ENCODE measurements at regions not wholly inside any gene's neighbourhood (a gene's known extent, or its start where the extent isn't known, plus 50 kb on each side); places are given as distances from the start of the nearest gene placed in this dataset.
A peak's percentile ranks its signal among the peaks of the same experiment; 100 is the strongest.
"Not testable (repeated sequence)": the region's sequence is repeated elsewhere in the genome, so short reads cannot be mapped to it uniquely, and the experiment has no call there.

DNA sequence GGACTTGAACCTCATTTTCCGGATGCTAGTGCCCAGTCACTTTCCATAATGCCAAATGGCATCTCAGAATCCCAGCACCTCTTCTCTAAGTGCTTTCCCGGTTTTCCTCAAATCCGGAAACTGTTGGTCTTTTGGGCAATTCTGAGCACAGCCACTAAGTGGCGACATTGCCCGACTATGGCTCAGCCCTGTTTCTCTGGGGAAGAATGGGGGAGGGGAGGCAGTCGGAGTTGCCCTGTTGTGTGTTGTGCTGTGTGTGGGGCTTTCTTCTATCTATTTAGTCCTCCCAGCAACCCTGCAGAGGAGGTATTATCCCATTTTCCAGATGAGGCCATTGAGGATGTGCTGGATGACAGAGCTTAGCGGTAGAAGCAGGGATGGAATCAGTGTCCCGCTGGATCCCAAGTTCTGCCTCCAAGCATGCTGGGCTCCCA lies 175.0 kb downstream of the FCRL5 start:
- not testable (repeated sequence) for H3K4me3 Mint-ChIP-seq

DNA sequence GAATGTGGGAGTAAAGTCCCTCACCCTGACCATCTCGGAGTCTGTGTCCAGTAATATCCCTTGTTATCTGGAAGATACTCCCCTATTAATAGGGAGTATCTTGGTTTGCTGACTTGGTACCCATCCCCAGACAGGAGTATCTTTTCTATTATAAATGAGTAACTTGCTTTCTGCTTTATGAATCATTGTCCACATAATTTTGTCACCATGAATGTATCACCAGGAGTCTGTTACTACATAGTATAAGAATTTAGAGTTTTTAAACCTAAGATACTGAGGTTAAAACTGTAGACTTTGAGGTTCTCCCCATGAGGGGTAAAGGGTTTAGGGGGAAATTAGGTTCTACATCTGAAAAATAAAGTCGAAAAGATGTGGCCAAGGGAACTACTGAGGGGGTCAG lies 175.6 kb downstream of the FCRL5 start:
- no peaks in the 10 kb centered on the region for H3K9me3 Mint-ChIP-seq
- no peak for DNase-seq
- H3K4me3 Mint-ChIP-seq, result no peak overlapping the region
- H3K27me3 Mint-ChIP-seq (ENCODE audit: low read depth), result peaks cover 31% of the 10 kb centered on the region
- CTCF ChIA-PET, result no interaction called here
- H3K36me3 Mint-ChIP-seq (ENCODE audit: low read depth), result no peaks in the 10 kb centered on the region
- H3K27ac Mint-ChIP-seq, result no peak overlapping the region
- intact Hi-C loops (cut with micrococcal nuclease), result loop anchor here (1.0 to 10.0 kb wide), 3 partner anchors 114 to 748 kb away; a partner anchor contains a TSS
- H3K4me1 Mint-ChIP-seq (ENCODE audit: low read depth), result no peaks in the 10 kb centered on the region

More for the DNA sequence above, 175.0 kb downstream of the FCRL5 start:
- H3K27ac Mint-ChIP-seq; H3K36me3 Mint-ChIP-seq (ENCODE audit: low read depth); H3K4me1 Mint-ChIP-seq (ENCODE audit: low read depth); H3K9me3 Mint-ChIP-seq: not testable (repeated sequence)
- H3K27me3 Mint-ChIP-seq (ENCODE audit: low read depth), result peaks cover 31% of the 10 kb centered on the region
- peak; percentile 47 for DNase-seq
- intact Hi-C loops (cut with micrococcal nuclease), result loop anchor here (1.0 to 10.0 kb wide), 3 partner anchors 113 to 748 kb away; a partner anchor contains a TSS
- CTCF ChIA-PET, result interaction anchor here (0.6 to 1.2 kb wide), 3 partner anchors 8 to 114 kb away, joined by 3 to 4 read pairs (median 4); no protein-coding TSS in a partner anchor

DNA sequence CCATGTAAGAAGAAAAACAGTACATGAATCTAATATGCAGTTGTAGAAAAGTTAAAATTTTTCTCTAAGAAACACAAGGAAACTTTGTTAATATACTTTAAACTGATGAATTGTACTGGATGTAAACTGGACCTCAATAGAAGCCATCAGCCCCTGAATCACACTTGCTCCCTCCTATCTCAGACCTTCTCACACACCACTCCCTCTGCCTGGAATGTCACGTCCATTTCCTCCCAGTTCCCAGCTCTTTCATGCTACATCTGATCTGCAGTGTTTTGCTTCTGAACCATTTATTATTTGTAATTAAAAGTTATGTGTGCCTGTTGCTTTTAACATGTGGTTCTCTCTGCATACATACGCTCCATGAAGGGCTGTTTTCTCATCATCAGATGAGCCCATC lies 180.0 kb downstream of the FCRL5 start:
- not testable (repeated sequence) for H3K9me3 Mint-ChIP-seq; DNase-seq; H3K27ac Mint-ChIP-seq; H3K4me3 Mint-ChIP-seq; H3K36me3 Mint-ChIP-seq (ENCODE audit: low read depth); H3K4me1 Mint-ChIP-seq (ENCODE audit: low read depth)
- peaks cover 18% of the 10 kb centered on the region for H3K27me3 Mint-ChIP-seq (ENCODE audit: low read depth)
- intact Hi-C loops (cut with micrococcal nuclease), result loop anchor here (10.0 kb wide), 1 partner anchor 752 kb away; a partner anchor contains a TSS
- CTCF ChIA-PET, result interaction anchor here (1.4 to 2.9 kb wide), 3 partner anchors 112 to 123 kb away, joined by 4 to 19 read pairs (median 14); no protein-coding TSS in a partner anchor

DNA sequence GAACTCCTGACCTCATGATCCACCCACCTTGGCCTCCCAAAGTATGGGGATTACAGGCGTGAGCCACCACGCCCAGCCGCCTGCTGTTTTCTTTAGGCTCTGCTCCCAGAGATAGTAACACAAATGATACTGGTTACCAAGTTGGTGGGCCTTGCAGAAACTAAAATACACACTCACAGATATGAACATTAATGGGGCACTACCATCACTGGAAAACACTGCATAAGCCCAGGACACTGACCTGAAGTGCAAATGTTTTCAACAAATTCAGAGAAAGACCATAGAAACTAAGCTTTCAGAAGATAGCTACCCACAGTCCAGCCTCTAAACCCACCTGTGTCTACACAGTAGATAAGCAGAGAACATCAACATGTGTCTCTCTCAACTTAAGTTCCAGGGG lies 180.5 kb downstream of the FCRL5 start:
- intact Hi-C loops (cut with micrococcal nuclease), result loop anchor here (10.0 kb wide), 1 partner anchor 753 kb away; a partner anchor contains a TSS
- no peak for DNase-seq
- H3K36me3 Mint-ChIP-seq (ENCODE audit: low read depth), result no peaks in the 10 kb centered on the region
- H3K4me3 Mint-ChIP-seq, result no peak overlapping the region
- no peaks in the 10 kb centered on the region for H3K4me1 Mint-ChIP-seq (ENCODE audit: low read depth)
- H3K9me3 Mint-ChIP-seq, result no peaks in the 10 kb centered on the region
- peaks cover 16% of the 10 kb centered on the region for H3K27me3 Mint-ChIP-seq (ENCODE audit: low read depth)
- CTCF ChIA-PET, result interaction anchor here (1.4 to 2.9 kb wide), 3 partner anchors 113 to 123 kb away, joined by 4 to 19 read pairs (median 14); no protein-coding TSS in a partner anchor
- no peak overlapping the region for H3K27ac Mint-ChIP-seq

DNA sequence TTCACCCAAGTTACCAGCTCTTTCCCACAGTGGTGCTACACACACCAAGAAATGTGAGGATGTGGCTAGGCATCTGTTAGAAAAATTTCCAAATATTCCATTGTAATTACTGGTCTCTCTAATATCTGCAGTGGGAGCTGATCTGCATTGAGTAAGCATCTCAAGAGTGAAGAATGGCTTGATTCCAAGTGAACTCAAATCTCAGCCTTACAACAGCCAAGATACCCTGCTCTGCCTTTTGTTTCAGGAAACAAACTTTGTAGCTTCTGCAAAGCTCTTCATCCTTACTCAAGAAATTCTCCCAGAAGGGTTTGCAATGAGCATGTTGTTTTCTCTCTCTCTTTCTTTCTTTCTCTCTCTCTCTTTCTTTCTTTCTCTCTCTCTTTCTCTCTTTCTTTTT lies 181.1 kb downstream of the FCRL5 start:
- Mint-ChIP-seq H3K36me3 (ENCODE audit: low read depth) (no peaks in the 10 kb centered on the region), H3K4me3 (no peak overlapping the region), H3K9me3 (no peaks in the 10 kb centered on the region), H3K27me3 (ENCODE audit: low read depth) (peaks cover 12% of the 10 kb centered on the region), H3K27ac (no peak overlapping the region), H3K4me1 (ENCODE audit: low read depth) (no peaks in the 10 kb centered on the region)
- CTCF ChIA-PET, result interaction anchor here (0.7 to 2.9 kb wide), 9 partner anchors 17 to 289 kb away, joined by 3 to 19 read pairs (median 4); no protein-coding TSS in a partner anchor
- DNase-seq, result no peak
- intact Hi-C loops (cut with micrococcal nuclease), result loop anchor here (10.0 kb wide), 1 partner anchor 754 kb away; a partner anchor contains a TSS

DNA sequence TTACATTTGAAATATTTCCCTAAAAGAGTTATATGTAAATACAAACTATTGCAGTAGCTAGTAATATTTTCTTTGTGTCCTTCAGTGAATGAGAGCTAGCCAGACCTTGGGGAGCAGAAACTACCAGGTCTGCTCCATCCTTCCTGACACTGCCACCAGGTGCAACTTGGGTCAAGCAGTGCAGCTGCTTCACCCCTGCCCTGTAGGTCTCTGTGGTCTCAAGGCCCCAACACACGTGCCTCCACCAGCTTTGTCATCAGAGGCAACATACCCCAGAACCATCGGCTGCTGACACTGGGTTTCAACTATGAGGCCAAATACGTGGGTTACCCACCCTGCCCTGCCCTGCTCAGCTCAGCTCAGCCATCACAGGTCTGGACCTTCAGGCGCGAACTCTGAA lies 181.6 kb downstream of the FCRL5 start:
- Mint-ChIP-seq H3K4me1 (ENCODE audit: low read depth) (no peaks in the 10 kb centered on the region), H3K36me3 (ENCODE audit: low read depth) (no peaks in the 10 kb centered on the region), H3K27ac (no peak overlapping the region), H3K9me3 (no peaks in the 10 kb centered on the region), H3K4me3 (no peak overlapping the region), H3K27me3 (ENCODE audit: low read depth) (peaks cover 9% of the 10 kb centered on the region)
- no peak for DNase-seq
- intact Hi-C loops (cut with micrococcal nuclease), result loop anchor here (1.0 to 10.0 kb wide), 2 partner anchors 120 to 754 kb away; a partner anchor contains a TSS
- CTCF ChIA-PET, result interaction anchor here (0.5 to 2.9 kb wide), 11 partner anchors 12 to 135 kb away, joined by 3 to 19 read pairs (median 3); no protein-coding TSS in a partner anchor

DNA sequence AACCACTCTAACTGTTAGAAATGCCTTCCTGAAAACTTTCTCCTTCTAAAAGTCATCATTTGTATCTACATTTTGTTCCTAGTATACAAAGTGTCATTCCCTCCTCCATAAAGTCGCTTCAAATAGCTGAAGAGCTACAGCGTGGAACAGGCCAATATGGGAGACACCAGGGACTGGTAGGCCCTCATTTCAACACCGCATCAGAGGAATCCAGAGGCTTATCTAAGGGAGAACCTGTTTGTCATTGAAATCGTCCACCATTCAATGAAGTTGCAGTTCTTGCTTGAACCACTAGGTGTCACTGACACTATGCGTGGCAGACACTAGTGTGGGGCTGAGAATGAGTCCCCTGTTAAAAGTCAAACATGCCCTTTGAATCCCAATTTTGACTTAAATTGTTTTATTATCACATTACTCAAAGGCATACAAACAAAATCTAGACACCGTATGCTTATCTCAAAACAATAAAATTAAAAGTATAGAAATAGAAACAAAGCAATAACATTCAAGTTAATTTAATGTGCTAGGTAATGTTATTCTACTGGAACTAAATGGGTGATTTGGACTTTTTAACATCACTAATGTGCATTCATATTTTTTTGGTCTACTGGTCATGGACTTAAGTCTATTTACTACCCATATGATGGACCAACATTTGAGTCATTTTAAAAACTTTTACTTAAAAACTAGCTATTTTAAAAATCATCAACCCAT lies 182.3 kb downstream of the FCRL5 start:
- peak; percentile 58 for DNase-seq
- H3K4me1 Mint-ChIP-seq (ENCODE audit: low read depth), result no peaks in the 10 kb centered on the region
- H3K36me3 Mint-ChIP-seq (ENCODE audit: low read depth), result no peaks in the 10 kb centered on the region
- H3K9me3 Mint-ChIP-seq, result no peaks in the 10 kb centered on the region
- no peak overlapping the region for H3K27ac Mint-ChIP-seq
- H3K27me3 Mint-ChIP-seq (ENCODE audit: low read depth), result peaks cover 8% of the 10 kb centered on the region
- no peak overlapping the region for H3K4me3 Mint-ChIP-seq
- intact Hi-C loops (cut with micrococcal nuclease), result loop anchor here (1.0 to 10.0 kb wide), 2 partner anchors 120 to 755 kb away; a partner anchor contains a TSS
- CTCF ChIA-PET, result interaction anchor here (0.5 to 2.9 kb wide), 16 partner anchors 10 to 136 kb away, joined by 3 to 19 read pairs (median 4); no protein-coding TSS in a partner anchor

DNA sequence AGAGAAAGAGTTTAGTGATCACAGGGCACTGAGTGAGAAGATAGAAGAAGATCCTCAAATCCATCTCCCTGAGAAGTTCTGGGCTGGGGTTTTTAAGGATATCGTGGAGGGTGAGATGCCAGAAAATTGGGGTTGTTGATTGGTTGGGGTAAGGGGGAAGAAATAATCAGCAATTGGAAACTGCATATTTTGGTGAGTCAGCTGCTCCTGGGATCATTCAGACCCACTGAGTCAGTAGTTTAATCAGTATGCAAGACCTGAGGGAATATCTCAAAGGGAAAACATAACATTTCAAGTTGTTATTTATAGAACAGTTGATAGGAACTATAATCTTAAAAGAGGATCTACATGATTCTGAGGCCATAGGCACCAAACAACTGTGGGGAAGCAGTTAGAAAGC lies 183.4 kb downstream of the FCRL5 start:
- H3K9me3 Mint-ChIP-seq; H3K4me3 Mint-ChIP-seq; H3K27me3 Mint-ChIP-seq (ENCODE audit: low read depth); DNase-seq; H3K27ac Mint-ChIP-seq; H3K36me3 Mint-ChIP-seq (ENCODE audit: low read depth); H3K4me1 Mint-ChIP-seq (ENCODE audit: low read depth); intact Hi-C loops (cut with micrococcal nuclease): not testable (repeated sequence)
- CTCF ChIA-PET, result interaction anchor here (0.9 to 1.4 kb wide), 7 partner anchors 9 to 137 kb away, joined by 3 to 6 read pairs (median 3); no protein-coding TSS in a partner anchor

DNA sequence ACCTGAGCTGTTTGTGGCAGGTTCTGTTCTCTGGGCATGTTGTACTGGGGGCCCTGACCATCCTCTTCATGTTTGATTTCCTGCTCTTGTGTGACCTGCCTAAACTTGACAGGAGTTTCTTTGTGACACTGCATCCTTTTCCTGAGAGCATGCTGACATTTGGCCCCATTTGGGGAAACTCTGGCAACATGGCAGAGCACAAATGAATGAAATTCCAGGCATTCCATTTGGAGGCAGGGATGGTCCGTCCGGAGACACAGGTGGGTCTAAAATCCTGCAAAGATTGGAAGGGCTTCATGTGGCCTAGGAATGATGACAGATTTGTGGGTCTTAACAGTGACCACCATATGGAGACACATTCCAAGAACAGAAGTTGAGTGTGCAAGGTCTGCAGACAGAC lies 184.0 kb downstream of the FCRL5 start:
- intact Hi-C loops (cut with micrococcal nuclease), result no loop called here
- Mint-ChIP-seq H3K27me3 (ENCODE audit: low read depth) (no peaks in the 10 kb centered on the region), H3K4me3 (no peak overlapping the region), H3K4me1 (ENCODE audit: low read depth) (no peaks in the 10 kb centered on the region), H3K36me3 (ENCODE audit: low read depth) (no peaks in the 10 kb centered on the region), H3K27ac (no peak overlapping the region), H3K9me3 (no peaks in the 10 kb centered on the region)
- CTCF ChIA-PET, result interaction anchor here (0.9 to 1.3 kb wide), 4 partner anchors 10 to 131 kb away, joined by 3 to 6 read pairs (median 4); no protein-coding TSS in a partner anchor
- DNase-seq, result no peak

DNA sequence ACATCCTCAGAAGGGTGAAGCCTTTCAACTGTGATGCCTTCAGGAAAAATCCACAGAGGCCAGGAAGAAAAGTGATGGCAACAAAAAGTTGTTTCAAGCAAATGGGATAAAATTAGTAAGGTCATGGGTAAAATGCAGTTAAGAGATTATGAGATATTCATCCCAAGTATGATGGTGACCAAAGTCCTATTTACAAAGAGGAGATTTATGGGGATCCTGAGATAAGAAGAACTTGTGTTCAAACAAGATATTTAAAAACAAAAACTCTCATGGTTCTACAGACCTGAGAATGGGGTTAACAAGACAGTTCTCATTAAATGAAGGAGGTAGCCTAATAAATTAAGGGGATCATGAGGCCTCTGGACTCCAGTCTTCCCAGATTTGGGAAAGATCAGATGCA lies 184.4 kb downstream of the FCRL5 start:
- Mint-ChIP-seq H3K9me3 (no peaks in the 10 kb centered on the region), H3K27ac (no peak overlapping the region), H3K27me3 (ENCODE audit: low read depth) (no peaks in the 10 kb centered on the region), H3K36me3 (ENCODE audit: low read depth) (no peaks in the 10 kb centered on the region), H3K4me3 (no peak overlapping the region), H3K4me1 (ENCODE audit: low read depth) (no peaks in the 10 kb centered on the region)
- intact Hi-C loops (cut with micrococcal nuclease), result no loop called here
- DNase-seq, result no peak
- CTCF ChIA-PET, result no interaction called here

DNA sequence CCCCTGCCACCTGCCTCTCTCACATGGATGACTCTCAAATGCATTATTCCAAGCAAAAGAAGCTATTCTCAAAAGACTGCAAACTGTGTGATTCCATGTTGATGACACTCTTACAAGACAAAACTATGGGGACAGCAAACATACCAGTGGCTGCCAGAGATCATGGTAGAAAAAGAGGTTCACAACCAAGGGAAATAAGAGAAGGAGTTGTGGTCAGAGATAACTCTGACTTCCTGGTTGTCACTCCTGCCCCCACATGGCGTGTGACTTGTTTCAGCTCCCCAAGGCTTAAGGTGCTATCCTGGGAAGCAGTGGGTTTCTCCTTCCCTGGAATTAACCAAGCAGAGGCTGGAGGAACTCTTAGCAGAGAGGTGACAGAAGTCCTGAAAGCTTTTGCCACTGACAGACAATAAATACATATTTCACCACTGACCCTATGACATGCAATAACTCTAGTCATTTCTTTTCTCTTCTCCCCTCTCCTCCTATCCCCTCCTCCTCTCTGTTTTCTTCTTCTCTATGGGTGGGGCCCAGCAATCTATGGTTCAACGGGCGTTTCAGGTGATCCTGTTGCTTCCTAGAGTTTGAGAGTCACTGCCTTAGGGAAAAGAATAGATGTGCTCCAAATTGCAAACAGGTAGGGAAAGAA lies 185.1 kb downstream of the FCRL5 start:
- Mint-ChIP-seq H3K9me3 (no peaks in the 10 kb centered on the region), H3K27me3 (ENCODE audit: low read depth) (no peaks in the 10 kb centered on the region), H3K4me1 (ENCODE audit: low read depth) (no peaks in the 10 kb centered on the region), H3K27ac (no peak overlapping the region), H3K36me3 (ENCODE audit: low read depth) (no peaks in the 10 kb centered on the region), H3K4me3 (no peak overlapping the region)
- DNase-seq, result no peak
- CTCF ChIA-PET, result interaction anchor here (1.1 to 1.6 kb wide), 2 partner anchors 12 to 128 kb away, joined by 4 read pairs; no protein-coding TSS in a partner anchor
- intact Hi-C loops (cut with micrococcal nuclease), result no loop called here

DNA sequence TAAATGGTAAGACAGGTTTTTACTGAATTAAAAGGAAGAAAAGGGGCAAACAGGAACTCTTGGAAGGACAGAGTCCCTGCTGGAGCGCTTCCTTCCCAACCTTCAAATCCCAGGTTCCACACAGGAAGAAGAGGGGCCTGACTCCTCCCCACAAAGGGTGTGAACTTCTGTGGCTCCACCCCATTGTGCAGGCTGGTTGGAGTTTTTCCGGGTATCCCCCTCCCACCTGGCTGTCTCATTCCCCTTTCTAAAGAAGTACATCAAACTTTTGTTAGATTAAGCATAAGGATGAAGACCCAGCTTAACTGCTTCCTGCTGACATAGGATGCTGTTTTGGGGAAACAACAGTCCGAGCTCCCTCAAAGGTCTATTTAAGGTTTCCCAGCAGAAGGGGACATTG lies 187.7 kb downstream of the FCRL5 start:
- Mint-ChIP-seq H3K36me3 (ENCODE audit: low read depth) (no peaks in the 10 kb centered on the region), H3K27me3 (ENCODE audit: low read depth) (no peaks in the 10 kb centered on the region), H3K9me3 (no peaks in the 10 kb centered on the region), H3K27ac (no peak overlapping the region), H3K4me3 (no peak overlapping the region), H3K4me1 (ENCODE audit: low read depth) (no peaks in the 10 kb centered on the region)
- no peak for DNase-seq
- intact Hi-C loops (cut with micrococcal nuclease), result no loop called here
- CTCF ChIA-PET, result interaction anchor here (0.9 to 1.3 kb wide), 2 partner anchors 121 to 130 kb away, joined by 3 to 6 read pairs; no protein-coding TSS in a partner anchor
